OCI-LY3 (cell line): ENCODE measurements at regions not wholly inside any gene's neighbourhood (a gene's known extent, or its start where the extent isn't known, plus 50 kb on each side); places are given as distances from the start of the nearest gene placed in this dataset.

Source experiments
- H2AFZ ChIP-seq: fragments of 200-600, 300-600 bp; shearing (Covaris generic); 2 replicates; pipeline ENCODE4 v1.6.0; 2014; ENCODE audit warnings: antibody characterized with exemption, low read depth, low read length
- H3K27ac ChIP-seq: fragments of 200-600, 300-600 bp; sonication (generic); 2 replicates; pipeline ENCODE4 v1.5.1; 2014; ENCODE audit warnings: mild to moderate bottlenecking, low read length, moderate library complexity, mixed read lengths
- H3K27me3 ChIP-seq: fragments of 200-600, 300-600 bp; sonication (generic); 2 replicates; pipeline ENCODE4 v1.6.1; 2014; ENCODE audit warnings: low read depth, low read length, mixed read lengths
- H3K36me3 ChIP-seq: fragments of 200-600, 300-600 bp; sonication (generic); replicated peaks from 2 replicates; pipeline ENCODE3; 2014; ENCODE audit warnings: low read depth, low read length, mixed read lengths
- H3K4me1 ChIP-seq: fragments of 300-600, 200-600 bp; sonication (generic); 2 replicates; pipeline ENCODE4 v1.6.1; 2014; ENCODE audit warnings: low read length, mixed read lengths
- H3K4me2 ChIP-seq: fragments of 200-600, 300-600 bp; sonication (generic); 2 replicates; pipeline ENCODE4 v1.6.1; 2014; ENCODE audit warnings: low read length, mixed read lengths
- H3K4me3 ChIP-seq: fragments of 300-600, 200-600 bp; sonication (generic); 2 replicates; pipeline ENCODE4 v1.5.1; 2014; ENCODE audit warnings: antibody characterized with exemption, mild to moderate bottlenecking, low read length, moderate library complexity
- H3K79me2 ChIP-seq: fragments of 300-600, 200-600 bp; shearing (Covaris generic); 2 replicates; pipeline ENCODE4 v1.6.1; 2014; ENCODE audit warnings: mild to moderate bottlenecking, low read length, mixed read lengths
- H3K9ac ChIP-seq: fragments of 300-600, 200-600 bp; shearing (Covaris generic); 2 replicates; pipeline ENCODE4 v1.6.0; 2014; ENCODE audit warnings: mild to moderate bottlenecking, low read length, moderate library complexity
- H3K9me3 ChIP-seq: fragments of 200-600, 300-600 bp; shearing (Covaris generic); 2 replicates; pipeline ENCODE4 v1.6.1; 2014; ENCODE audit warnings: low read length, mixed read lengths; ENCODE audit not compliant: insufficient read depth
- H4K20me1 ChIP-seq: fragments of 200-600, 300-600 bp; sonication (generic); 2 replicates; pipeline ENCODE4 v1.6.1; 2016; ENCODE audit warnings: low read length, mixed read lengths; ENCODE audit not compliant: insufficient read depth
- EZH2phosphoT487 ChIP-seq: fragments of 200-600 bp; shearing (Covaris generic); IDR thresholded peaks from 2 replicates; pipeline ENCODE4 v1.6.1; 2018; ENCODE audit warnings: antibody characterized with exemption, mixed run types, low read depth
- TF ChIP-seq, protein P1 (sequence below): fragments of 200-600, 300-600 bp; sonication (generic); IDR thresholded peaks from 2 replicates; pipeline ENCODE4 v1.5.1; 2014; ENCODE audit warnings: antibody characterized with exemption, low read length, low read depth

GRCh38 chr4:187238646-187239045 lies 515.0 kb upstream of the FAT1 start:
- H3K4me2 ChIP-seq = no peak overlapping the region
- TF ChIP-seq EZH2phosphoT487 = no peak
- TF ChIP-seq, protein P1, sequence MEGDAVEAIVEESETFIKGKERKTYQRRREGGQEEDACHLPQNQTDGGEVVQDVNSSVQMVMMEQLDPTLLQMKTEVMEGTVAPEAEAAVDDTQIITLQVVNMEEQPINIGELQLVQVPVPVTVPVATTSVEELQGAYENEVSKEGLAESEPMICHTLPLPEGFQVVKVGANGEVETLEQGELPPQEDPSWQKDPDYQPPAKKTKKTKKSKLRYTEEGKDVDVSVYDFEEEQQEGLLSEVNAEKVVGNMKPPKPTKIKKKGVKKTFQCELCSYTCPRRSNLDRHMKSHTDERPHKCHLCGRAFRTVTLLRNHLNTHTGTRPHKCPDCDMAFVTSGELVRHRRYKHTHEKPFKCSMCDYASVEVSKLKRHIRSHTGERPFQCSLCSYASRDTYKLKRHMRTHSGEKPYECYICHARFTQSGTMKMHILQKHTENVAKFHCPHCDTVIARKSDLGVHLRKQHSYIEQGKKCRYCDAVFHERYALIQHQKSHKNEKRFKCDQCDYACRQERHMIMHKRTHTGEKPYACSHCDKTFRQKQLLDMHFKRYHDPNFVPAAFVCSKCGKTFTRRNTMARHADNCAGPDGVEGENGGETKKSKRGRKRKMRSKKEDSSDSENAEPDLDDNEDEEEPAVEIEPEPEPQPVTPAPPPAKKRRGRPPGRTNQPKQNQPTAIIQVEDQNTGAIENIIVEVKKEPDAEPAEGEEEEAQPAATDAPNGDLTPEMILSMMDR = no peak
- no peaks in the 10 kb centered on the region for H3K4me1 ChIP-seq
- H3K9me3 ChIP-seq = no peaks in the 10 kb centered on the region
- no peak overlapping the region for H3K4me3 ChIP-seq
- H3K27ac ChIP-seq = no peak overlapping the region
- H3K9ac ChIP-seq = no peak overlapping the region
- no peaks in the 10 kb centered on the region for H4K20me1 ChIP-seq
- no peaks in the 10 kb centered on the region for H3K36me3 ChIP-seq
- H2AFZ ChIP-seq = no peak overlapping the region
- H3K79me2 ChIP-seq = no peaks in the 10 kb centered on the region
- H3K27me3 ChIP-seq = no peaks in the 10 kb centered on the region

DNA sequence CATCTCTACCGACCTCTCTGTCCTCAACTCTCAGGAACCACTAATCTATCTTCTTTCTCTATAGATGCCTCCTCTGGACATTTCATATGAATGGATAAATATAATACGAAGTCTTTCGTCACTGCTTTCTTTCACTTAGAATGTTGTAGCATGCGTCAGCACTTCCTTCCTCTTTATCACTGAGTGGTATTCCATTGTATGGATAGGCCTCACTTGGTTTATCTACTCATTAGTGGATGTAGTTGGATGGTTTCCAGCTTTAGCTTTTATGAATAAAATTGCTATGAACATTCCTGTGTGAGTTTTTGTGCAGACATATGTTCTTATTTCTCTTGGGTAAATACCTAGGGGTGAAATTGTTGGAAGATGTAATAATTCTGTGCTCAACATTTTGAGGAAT lies 528.2 kb upstream of the FAT1 start:
- Histone ChIP-seq H3K9me3 (no peaks in the 10 kb centered on the region), H3K4me3 (no peak overlapping the region), H3K4me2 (no peak overlapping the region), H4K20me1 (no peaks in the 10 kb centered on the region), H3K27me3 (no peaks in the 10 kb centered on the region), H3K79me2 (no peaks in the 10 kb centered on the region), H3K27ac (no peak overlapping the region), H3K36me3 (no peaks in the 10 kb centered on the region), H3K4me1 (no peaks in the 10 kb centered on the region), H2AFZ (no peak overlapping the region), H3K9ac (no peak overlapping the region)
- no peak for TF ChIP-seq EZH2phosphoT487
- TF ChIP-seq, protein P1 = no peak

DNA sequence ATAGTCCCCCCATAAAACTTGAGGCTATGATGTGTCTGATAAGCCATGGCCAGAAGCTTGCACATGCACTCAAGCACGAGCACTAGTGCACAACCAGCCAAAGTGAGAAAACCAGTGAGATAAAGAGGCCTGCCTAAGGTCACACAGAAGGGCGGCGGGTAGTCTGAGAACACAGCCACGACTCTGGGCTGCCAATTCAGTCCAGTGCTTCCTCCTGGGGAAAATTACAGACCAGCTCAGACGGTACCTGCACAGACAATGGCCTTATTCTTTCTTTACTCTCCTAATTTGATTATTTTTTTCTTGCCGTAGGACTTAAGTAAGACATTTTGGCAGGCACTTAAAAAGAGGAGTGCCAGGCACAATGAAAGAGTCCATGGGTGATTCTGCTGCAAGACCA lies 533.2 kb upstream of the FAT1 start:
- H3K4me3 ChIP-seq = no peak overlapping the region
- H3K27me3 ChIP-seq = no peaks in the 10 kb centered on the region
- H3K9ac ChIP-seq = no peak overlapping the region
- no peak overlapping the region for H2AFZ ChIP-seq
- no peaks in the 10 kb centered on the region for H3K9me3 ChIP-seq
- H3K4me2 ChIP-seq = no peak overlapping the region
- no peaks in the 10 kb centered on the region for H3K79me2 ChIP-seq
- H3K4me1 ChIP-seq = no peaks in the 10 kb centered on the region
- TF ChIP-seq, protein P1 = no peak
- TF ChIP-seq EZH2phosphoT487 = no peak
- H3K36me3 ChIP-seq = no peaks in the 10 kb centered on the region
- no peaks in the 10 kb centered on the region for H4K20me1 ChIP-seq
- H3K27ac ChIP-seq = no peak overlapping the region

DNA sequence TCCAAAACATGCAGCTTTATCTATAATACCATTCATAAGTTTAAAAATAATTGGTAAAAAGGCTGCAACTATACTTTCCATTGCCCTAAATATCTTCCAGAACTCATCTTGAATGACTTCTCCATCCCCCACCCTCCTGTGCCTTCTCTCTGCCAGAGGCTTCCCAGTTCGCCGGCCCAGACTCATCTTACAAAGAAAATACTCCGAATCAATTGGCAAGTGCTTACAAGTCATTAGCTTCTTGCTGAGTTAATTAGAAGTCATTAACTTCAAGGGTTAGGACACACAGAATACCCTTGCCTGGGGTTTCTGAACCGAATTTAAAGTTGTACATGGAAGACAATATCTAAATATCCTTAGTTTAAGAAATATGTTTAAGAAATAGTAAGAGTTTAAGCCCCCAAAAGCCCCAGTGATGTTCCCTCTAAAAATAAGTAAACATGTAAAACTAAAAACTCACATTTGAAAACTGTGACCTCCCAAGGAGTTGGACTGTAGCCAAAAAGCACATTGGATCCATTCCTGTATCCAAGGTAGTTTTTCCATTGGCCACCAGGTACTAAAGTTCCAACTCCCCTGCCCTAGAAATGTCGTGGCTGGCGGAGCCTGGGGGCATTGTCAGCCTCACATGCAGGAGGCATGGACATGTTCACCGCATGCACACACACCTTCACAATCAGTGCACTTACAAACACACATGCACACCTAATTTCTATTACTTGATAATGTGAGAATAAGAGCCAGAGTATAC lies 535.2 kb upstream of the FAT1 start:
- Histone ChIP-seq H3K4me1 (no peaks in the 10 kb centered on the region), H3K9me3 (no peaks in the 10 kb centered on the region), H3K27ac (no peak overlapping the region), H3K27me3 (no peaks in the 10 kb centered on the region), H3K36me3 (no peaks in the 10 kb centered on the region), H3K4me2 (no peak overlapping the region), H4K20me1 (no peaks in the 10 kb centered on the region), H3K4me3 (no peak overlapping the region), H2AFZ (no peak overlapping the region), H3K79me2 (no peaks in the 10 kb centered on the region), H3K9ac (no peak overlapping the region)
- TF ChIP-seq EZH2phosphoT487 = no peak
- TF ChIP-seq, protein P1 = no peak
